Panc1 (cell line): ENCODE measurements at regions not wholly inside any gene's neighbourhood (a gene's known extent, or its start where the extent isn't known, plus 50 kb on each side); places are given as distances from the start of the nearest gene placed in this dataset.

Experiments
- ATAC-seq: fragments of 200-7000 bp; cut with Tn5 transposase; 2 replicates; pipeline ENCODE4 v1.9.1; 2020; ENCODE audit warnings: mild to moderate bottlenecking, moderate library complexity
- BruUV-seq: library from RNA; stranded (reverse); fragments of 400-500 nt; replicated peaks from 2 replicates; lab custom pipeline; 2021; lab: Mats Ljungman, UMichigan
- CTCF ChIA-PET: fragments of 300-600 bp; sonication (Branson Sonifier 250); formaldehyde crosslinking; loops from one replicate; lab custom pipeline; 2022; ENCODE audit warnings: antibody characterized with exemption; lab: Charles Lee
- POLR2A ChIA-PET: fragments of 300-600 bp; sonication (Branson Sonifier 250); formaldehyde crosslinking; loops from one replicate; lab custom pipeline; 2022; ENCODE audit warnings: antibody characterized with exemption; lab: Charles Lee
- DNase-seq: peaks from one replicate; pipeline ENCODE4 v3.0.0-alpha.2; 2010; ENCODE audit warnings: low read depth, low spot score
- H3K27ac ChIP-seq: 2 replicates; pipeline ENCODE4 v1.5.1; 2011; ENCODE audit warnings: mild to moderate bottlenecking, low read length, inconsistent platforms
- H3K27me3 ChIP-seq: fragments of 200-500 bp; sonication (Bioruptor generic); 2 replicates; pipeline ENCODE4 v1.6.0; 2014; ENCODE audit warnings: low read length, inconsistent platforms; ENCODE audit not compliant: control insufficient read depth, insufficient read depth
- H3K36me3 ChIP-seq: fragments of 200-500 bp; sonication (Bioruptor generic); 2 replicates; pipeline ENCODE4 v1.5.1; 2014; ENCODE audit warnings: inconsistent platforms, mild to moderate bottlenecking, low read length, moderate library complexity; ENCODE audit not compliant: control insufficient read depth, insufficient read depth
- H3K4me1 ChIP-seq: 2 replicates; pipeline ENCODE4 v1.5.1; 2011; ENCODE audit warnings: inconsistent platforms, mild to moderate bottlenecking, low read length, moderate library complexity; ENCODE audit not compliant: control insufficient read depth, insufficient read depth
- H3K4me3 ChIP-seq, 2 experiments: 2 replicates each; pipeline ENCODE4 v1.5.1; 2011 to 2012; ENCODE audit warnings: low read depth in 2 of 2, low read length in 2 of 2, mild to moderate bottlenecking in 2 of 2, inconsistent platforms in 1 of 2, moderate library complexity in 1 of 2
- H3K9me3 ChIP-seq: fragments of 200-500 bp; sonication (Bioruptor generic); 2 replicates; pipeline ENCODE4 v1.5.1; 2014; ENCODE audit warnings: low read depth, mild to moderate bottlenecking, inconsistent platforms, low read length, moderate library complexity; ENCODE audit not compliant: control insufficient read depth, insufficient read depth
- CTCF ChIP-seq: fragments of 450-650 bp; IDR thresholded peaks from 2 replicates; pipeline ENCODE4 v1.5.1; 2017; ENCODE audit warnings: mild to moderate bottlenecking
- POLR2AphosphoS5 ChIP-seq: IDR thresholded peaks from 2 replicates; pipeline ENCODE4 v1.6.1; 2012; ENCODE audit warnings: mild to moderate bottlenecking, low read depth, low read length, moderate library complexity
- REST ChIP-seq, 2 experiments: IDR thresholded peaks; 2 replicates each; pipeline ENCODE4 v1.6.1; 2011 to 2012; ENCODE audit warnings: low read depth in 2 of 2, control low read depth in 1 of 2, low read length in 1 of 2, mild to moderate bottlenecking in 1 of 2, moderate library complexity in 1 of 2; ENCODE audit not compliant: insufficient read depth in 1 of 2
- SIN3A ChIP-seq: IDR thresholded peaks from 2 replicates; pipeline ENCODE4 v1.6.1; 2012; ENCODE audit warnings: low read depth, mild to moderate bottlenecking, low read length, moderate library complexity, borderline replicate concordance; ENCODE audit not compliant: insufficient read depth
- TCF7L2 ChIP-seq: IDR thresholded peaks from 2 replicates; pipeline ENCODE4 v1.6.1; 2011; ENCODE audit warnings: mild to moderate bottlenecking, low read depth, low read length, inconsistent platforms
- in situ Hi-C: cut with HindIII; loops from 2 replicates; pipeline ENCODE4 v1.10.0; 2016; ENCODE audit warnings: low sequenced_read_pairs, low pct_unique_long_range_greater_than_20kb
- intact Hi-C: fragments of 100-400 bp; cut with micrococcal nuclease; formaldehyde crosslinking; loops from one replicate; pipeline ENCODE4 v1.10.0; 2022; ENCODE audit not compliant: unreplicated experiment

- Histone ChIP-seq H3K4me1 (no peaks in the 10 kb centered on the region), H3K27me3 (no peaks in the 10 kb centered on the region), H3K9me3 (no peaks in the 10 kb centered on the region), H3K4me3 (no peak overlapping the region), H3K27ac (no peak overlapping the region), H3K36me3 (no peaks in the 10 kb centered on the region)
- TF ChIP-seq CTCF, result no peak
- no TSS peak for BruUV-seq
- intact Hi-C loops, result no loop called here
- DNase-seq, result no peak
- in situ Hi-C loops, result no loop called here
- ChIA-PET CTCF (no interaction called here), POLR2A (no interaction called here)
- ATAC-seq, result no peak
These were observed 180.7 kb upstream of the ZFP42 start for GRCh38 chr4:187814737-187815465.

- DNase-seq (no peak), ATAC-seq (no peak)
- TF ChIP-seq REST (IDR thresholded peaks at IDR 0.05; ENCODE audit: insufficient read depth in 1 of 2, low read depth in 2 of 2, low read length in 1 of 2), result no peak
- no peak for TF ChIP-seq TCF7L2
- TF ChIP-seq SIN3A, result no peak
- no peak for TF ChIP-seq POLR2AphosphoS5
- no peak for TF ChIP-seq CTCF
- in situ Hi-C loops (no loop called here), intact Hi-C loops (no loop called here)
- BruUV-seq, result no TSS peak
- no peak overlapping the region for H3K27ac ChIP-seq
- ChIA-PET POLR2A (no interaction called here), CTCF (no interaction called here)
- H3K27me3 ChIP-seq, result no peaks in the 10 kb centered on the region
- H3K4me1 ChIP-seq, result no peaks in the 10 kb centered on the region
- H3K9me3 ChIP-seq, result no peaks in the 10 kb centered on the region
- no peak overlapping the region for H3K4me3 ChIP-seq
- no peaks in the 10 kb centered on the region for H3K36me3 ChIP-seq
These were observed 168.8 kb upstream of the ZFP42 start for GRCh38 chr4:187826725-187827124.
